COLO668 (cell line): ENCODE measurements at regions not wholly inside any gene's neighbourhood (a gene's known extent, or its start where the extent isn't known, plus 50 kb on each side); places are given as distances from the start of the nearest gene placed in this dataset.

Experiments used
- DNase-seq: peaks from one replicate; lab custom pipeline; 2025; ENCODE audit not compliant: unreplicated experiment; lab: John Stamatoyannopoulos, UW

DNA sequence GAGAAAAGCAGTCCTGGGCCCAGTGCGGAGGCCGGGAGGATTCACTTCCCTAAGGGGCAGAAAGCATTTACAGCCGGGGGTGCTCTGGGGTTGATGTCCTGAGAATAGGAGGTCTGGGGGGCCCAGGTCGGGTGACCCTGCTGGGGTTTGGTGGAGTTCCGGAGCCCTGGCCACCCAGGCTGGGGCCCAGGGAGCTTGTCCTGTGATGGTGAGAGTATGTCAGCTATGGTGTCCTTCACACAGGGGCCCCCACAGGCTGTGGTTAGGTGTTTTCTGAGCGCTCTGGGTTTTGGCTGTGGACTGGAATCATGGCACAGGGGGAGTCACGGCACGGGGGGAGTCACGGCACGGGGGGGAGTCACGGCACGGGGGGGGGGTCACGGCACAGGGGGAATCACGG is 54.5 kb upstream of the TMEM18 start:
- DNase-seq, result no peak

DNA sequence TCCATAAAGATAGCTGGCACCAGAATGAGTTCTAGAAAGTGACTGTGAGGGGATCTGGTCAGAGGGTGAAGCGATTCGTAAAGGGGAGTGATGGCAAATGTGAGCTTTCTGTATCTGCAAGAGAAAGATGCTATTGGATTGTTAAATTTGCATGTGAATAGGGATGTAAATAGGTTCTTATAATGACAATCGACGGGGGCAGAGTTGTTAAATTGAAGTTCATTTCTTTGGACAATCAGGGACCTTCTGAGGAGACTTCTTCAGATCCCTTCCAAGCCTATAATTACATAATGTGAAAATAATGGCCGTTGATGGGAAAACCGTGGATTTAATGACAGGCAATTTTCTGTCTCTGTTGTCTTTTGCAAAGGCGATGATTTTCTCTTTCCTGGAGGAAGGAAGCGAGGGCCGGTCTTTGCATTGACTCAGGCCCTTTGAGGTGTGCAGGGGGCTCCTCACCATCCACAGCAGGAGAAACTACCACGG is 52.2 kb upstream of the TMEM18 start:
- DNase-seq, result no peak

DNA sequence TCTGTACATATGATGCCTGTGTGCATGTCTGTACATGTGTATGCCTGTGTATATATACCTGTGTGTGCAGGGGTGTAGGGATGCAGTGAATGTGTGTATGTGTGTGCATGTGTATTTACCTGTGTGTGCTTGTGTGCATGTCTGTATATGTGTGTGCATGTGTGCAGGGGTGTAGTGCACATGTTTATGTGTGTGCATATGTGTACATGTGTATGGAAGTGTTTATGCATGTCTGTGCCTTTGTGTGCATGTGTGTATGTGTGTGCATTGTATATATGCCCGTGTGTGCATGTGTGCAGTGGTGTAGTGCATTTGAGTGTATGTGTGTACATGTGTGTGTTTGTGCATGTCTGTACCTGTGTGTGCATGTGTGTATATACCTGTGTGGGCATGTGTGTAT is 51.0 kb upstream of the TMEM18 start:
- DNase-seq, result no peak

DNA sequence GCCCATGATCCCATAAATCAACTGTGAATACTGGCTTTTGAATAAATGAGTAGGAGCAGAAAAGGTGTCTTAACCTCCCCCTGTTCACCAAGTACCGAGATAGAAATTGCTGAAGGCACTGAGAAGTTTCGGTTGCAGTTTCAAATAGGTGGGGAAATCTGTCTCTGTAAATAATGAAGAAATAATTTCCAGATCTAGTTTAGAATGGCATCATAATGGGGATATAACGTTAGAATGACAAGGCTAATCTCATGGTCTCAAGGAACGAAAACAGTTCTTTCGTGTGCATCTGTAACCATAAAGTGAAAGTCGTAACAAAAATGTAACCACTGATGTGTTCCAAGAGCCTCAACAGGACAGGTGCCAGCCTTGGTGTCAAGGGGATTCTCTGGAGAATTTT is 49.9 kb upstream of the TMEM18 start:
- DNase-seq, result no peak
